Activated CD4-positive, alpha-beta memory T cell treated with anti-CD3 and anti-CD28 coated beads for 36 hours (primary cell): ENCODE measurements at regions not wholly inside any gene's neighbourhood (a gene's known extent, or its start where the extent isn't known, plus 50 kb on each side); places are given as distances from the start of the nearest gene placed in this dataset.
"Not testable (repeated sequence)": the region's sequence is repeated elsewhere in the genome, so short reads cannot be mapped to it uniquely, and the experiment has no call there.

Experiments
- CTCF ChIA-PET: fragments of 350-600 bp; sonication (Branson Sonifier 250); formaldehyde crosslinking; loops from one replicate; lab custom pipeline; 2021; ENCODE audit warnings: antibody characterized with exemption, inconsistent platforms; lab: Charles Lee
- POLR2A ChIA-PET: fragments of 350-600 bp; sonication (Branson Sonifier 250); formaldehyde crosslinking; loops from one replicate; lab custom pipeline; 2021; ENCODE audit warnings: antibody characterized with exemption; lab: Charles Lee
- DNase-seq: peaks from one replicate; pipeline ENCODE4 v3.0.0-alpha.2; 2020
- H3K27ac Mint-ChIP-seq: one replicate; pipeline ENCODE4 v1.8.0; 2021; ENCODE audit warnings: mixed read lengths
- H3K27me3 Mint-ChIP-seq: one replicate; pipeline ENCODE4 v1.8.0; 2021; ENCODE audit warnings: mixed read lengths
- H3K36me3 Mint-ChIP-seq: one replicate; pipeline ENCODE4 v1.8.0; 2021; ENCODE audit warnings: mixed read lengths
- H3K4me1 Mint-ChIP-seq: one replicate; pipeline ENCODE4 v1.8.0; 2021; ENCODE audit warnings: low read depth, mixed read lengths
- H3K4me3 Mint-ChIP-seq: one replicate; pipeline ENCODE4 v1.8.0; 2021; ENCODE audit warnings: mild to moderate bottlenecking, mixed read lengths
- H3K9me3 Mint-ChIP-seq: one replicate; pipeline ENCODE4 v1.8.0; 2021; ENCODE audit warnings: mixed read lengths
- intact Hi-C: fragments of 100-400 bp; cut with micrococcal nuclease; formaldehyde crosslinking; loops from one replicate; pipeline ENCODE4 v1.15.1; 2023

GRCh38 chr7:128561116-128561722, 84.7 kb downstream of the METTL2B start:
- POLR2A ChIA-PET, H3K27me3 Mint-ChIP-seq, DNase-seq, intact Hi-C loops, H3K27ac Mint-ChIP-seq, H3K36me3 Mint-ChIP-seq, H3K4me3 Mint-ChIP-seq, H3K9me3 Mint-ChIP-seq, CTCF ChIA-PET: not testable (repeated sequence)
- peaks cover 14% of the 10 kb centered on the region for H3K4me1 Mint-ChIP-seq

- H3K9me3 Mint-ChIP-seq, intact Hi-C loops, H3K27me3 Mint-ChIP-seq, H3K27ac Mint-ChIP-seq, H3K36me3 Mint-ChIP-seq, CTCF ChIA-PET, POLR2A ChIA-PET, H3K4me3 Mint-ChIP-seq, DNase-seq: not testable (repeated sequence)
- H3K4me1 Mint-ChIP-seq = peaks cover 14% of the 10 kb centered on the region
Measured at GRCh38 chr7:128562795-128563194, 86.2 kb downstream of the METTL2B start.

GRCh38 chr7:128564123-128564700, 87.7 kb downstream of the METTL2B start:
- H3K4me3 Mint-ChIP-seq, POLR2A ChIA-PET, H3K36me3 Mint-ChIP-seq, DNase-seq, H3K9me3 Mint-ChIP-seq, intact Hi-C loops, CTCF ChIA-PET, H3K27ac Mint-ChIP-seq, H3K27me3 Mint-ChIP-seq: not testable (repeated sequence)
- H3K4me1 Mint-ChIP-seq = peaks cover 18% of the 10 kb centered on the region

GRCh38 chr7:128564932-128565864, 88.7 kb downstream of the METTL2B start:
- DNase-seq, H3K27ac Mint-ChIP-seq: not testable (repeated sequence)

GRCh38 chr7:128575277-128575676, 96.8 kb upstream of the GARIN1A start:
- H3K4me1 Mint-ChIP-seq, H3K27me3 Mint-ChIP-seq, H3K4me3 Mint-ChIP-seq, H3K9me3 Mint-ChIP-seq, intact Hi-C loops, DNase-seq, H3K36me3 Mint-ChIP-seq, H3K27ac Mint-ChIP-seq, POLR2A ChIA-PET, CTCF ChIA-PET: not testable (repeated sequence)

More at GRCh38 chr7:128564932-128565864, 88.7 kb downstream of the METTL2B start:
- H3K27me3 Mint-ChIP-seq, CTCF ChIA-PET, H3K9me3 Mint-ChIP-seq, POLR2A ChIA-PET, H3K36me3 Mint-ChIP-seq, H3K4me3 Mint-ChIP-seq, intact Hi-C loops: not testable (repeated sequence)
- peaks cover 15% of the 10 kb centered on the region for H3K4me1 Mint-ChIP-seq

- H3K4me3 Mint-ChIP-seq, H3K27ac Mint-ChIP-seq, DNase-seq, H3K9me3 Mint-ChIP-seq, H3K36me3 Mint-ChIP-seq, H3K4me1 Mint-ChIP-seq, POLR2A ChIA-PET, intact Hi-C loops, CTCF ChIA-PET, H3K27me3 Mint-ChIP-seq: not testable (repeated sequence)
Measured at GRCh38 chr7:128576953-128577352, 95.1 kb upstream of the GARIN1A start.

DNA sequence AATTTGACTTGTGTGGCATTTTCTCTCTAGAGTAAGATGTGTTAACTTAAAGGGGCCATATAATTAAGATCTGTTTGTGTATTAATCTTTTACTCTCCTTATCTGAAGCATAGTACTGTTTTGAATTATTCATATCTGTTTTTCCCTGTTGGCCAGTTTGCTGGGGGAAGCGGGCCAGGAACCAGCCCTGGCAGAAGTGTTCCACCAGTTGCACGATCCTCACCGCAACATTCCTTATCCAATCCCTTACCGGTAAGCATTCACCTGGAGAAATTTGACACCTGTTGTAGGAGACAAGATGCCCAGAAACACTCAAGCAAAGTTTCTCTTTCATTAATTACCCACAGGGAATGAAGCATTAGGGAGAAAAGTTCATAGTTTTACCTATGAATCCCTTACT, 92.2 kb upstream of the GARIN1A start:
- H3K4me1 Mint-ChIP-seq, DNase-seq, CTCF ChIA-PET, H3K36me3 Mint-ChIP-seq, intact Hi-C loops, POLR2A ChIA-PET, H3K9me3 Mint-ChIP-seq, H3K27ac Mint-ChIP-seq, H3K4me3 Mint-ChIP-seq, H3K27me3 Mint-ChIP-seq: not testable (repeated sequence)

DNA sequence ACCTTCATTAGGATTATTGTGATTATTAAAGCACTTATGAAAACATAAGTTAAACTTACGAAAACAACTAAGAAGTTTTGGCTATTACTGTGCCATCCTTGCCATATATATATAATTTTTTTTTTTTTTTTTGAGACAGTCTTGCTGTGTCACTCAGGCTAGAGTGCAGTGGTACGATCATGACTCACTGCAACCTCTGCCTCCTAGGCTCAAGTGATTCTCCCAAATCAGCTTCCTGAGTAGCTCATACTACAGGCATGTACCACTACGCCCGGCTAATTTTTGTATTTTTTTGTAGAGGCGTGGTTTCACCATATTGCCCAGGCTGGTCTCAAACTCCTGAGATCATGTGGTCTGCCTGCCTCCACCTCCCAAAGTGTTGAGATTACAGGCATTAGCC, 91.0 kb upstream of the GARIN1A start:
- H3K27me3 Mint-ChIP-seq, DNase-seq, POLR2A ChIA-PET, H3K27ac Mint-ChIP-seq, CTCF ChIA-PET, H3K4me3 Mint-ChIP-seq, intact Hi-C loops, H3K9me3 Mint-ChIP-seq, H3K4me1 Mint-ChIP-seq, H3K36me3 Mint-ChIP-seq: not testable (repeated sequence)

GRCh38 chr7:128581825-128582561, 90.1 kb upstream of the GARIN1A start:
- intact Hi-C loops = not testable (repeated sequence)

DNA sequence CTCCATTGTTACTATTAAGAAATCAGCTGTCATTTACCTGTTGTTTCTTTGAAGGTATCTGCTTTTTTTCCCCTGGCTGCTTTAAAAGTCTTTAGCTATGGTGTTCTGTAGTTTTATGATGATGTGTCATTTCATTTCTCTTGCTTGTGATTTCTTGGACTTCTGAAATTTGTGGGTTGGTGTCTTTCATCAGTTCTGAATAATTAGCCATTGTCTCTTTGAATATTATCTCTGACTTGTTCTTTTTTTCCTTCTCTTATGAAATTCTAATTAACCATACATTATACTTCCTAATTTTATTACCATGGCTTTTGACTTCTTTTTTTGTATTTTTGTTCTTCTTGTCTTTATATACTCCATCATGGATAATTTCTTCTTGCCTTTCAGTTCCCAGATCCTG, 85.4 kb upstream of the GARIN1A start:
- H3K9me3 Mint-ChIP-seq, POLR2A ChIA-PET, H3K27me3 Mint-ChIP-seq, DNase-seq, H3K4me3 Mint-ChIP-seq, H3K27ac Mint-ChIP-seq, H3K4me1 Mint-ChIP-seq, CTCF ChIA-PET, intact Hi-C loops: not testable (repeated sequence)
- peaks cover 11% of the 10 kb centered on the region for H3K36me3 Mint-ChIP-seq

More at GRCh38 chr7:128581825-128582561, 90.1 kb upstream of the GARIN1A start:
- CTCF ChIA-PET = interaction anchor here (0.8 kb wide), 1 partner anchor 235 kb away, joined by 3 read pairs; no protein-coding TSS in a partner anchor
- POLR2A ChIA-PET, H3K27me3 Mint-ChIP-seq, H3K4me3 Mint-ChIP-seq, H3K27ac Mint-ChIP-seq, H3K4me1 Mint-ChIP-seq, DNase-seq, H3K9me3 Mint-ChIP-seq: not testable (repeated sequence)
- H3K36me3 Mint-ChIP-seq = peaks cover 13% of the 10 kb centered on the region

GRCh38 chr7:128591705-128592104, 80.4 kb upstream of the GARIN1A start:
- ChIA-PET CTCF (no interaction called here), POLR2A (no interaction called here)
- intact Hi-C loops = no loop called here
- Mint-ChIP-seq H3K36me3 (peaks cover 16% of the 10 kb centered on the region), H3K27me3 (no peaks in the 10 kb centered on the region), H3K9me3 (no peaks in the 10 kb centered on the region), H3K27ac (no peak overlapping the region), H3K4me3 (no peak overlapping the region), H3K4me1 (peaks cover 3% of the 10 kb centered on the region)
- no peak for DNase-seq

GRCh38 chr7:128592209-128592608, 79.9 kb upstream of the GARIN1A start:
- DNase-seq, intact Hi-C loops, CTCF ChIA-PET: not testable (repeated sequence)

More at GRCh38 chr7:128592209-128592608, 79.9 kb upstream of the GARIN1A start:
- POLR2A ChIA-PET, H3K9me3 Mint-ChIP-seq, H3K4me1 Mint-ChIP-seq, H3K27ac Mint-ChIP-seq, H3K27me3 Mint-ChIP-seq, H3K4me3 Mint-ChIP-seq: not testable (repeated sequence)
- peaks cover 14% of the 10 kb centered on the region for H3K36me3 Mint-ChIP-seq
